ENCODE measurements at regions not wholly inside any gene's neighbourhood (a gene's known extent, or its start where the extent isn't known, plus 50 kb on each side); places are given as distances from the start of the nearest gene placed in this dataset.

- TF ChIP-seq CTCF (conservative IDR thresholded peaks at IDR 0.05; ENCODE audit: low read depth, low read length), result no peak
- no peak overlapping the region for H3K4me3 ChIP-seq (ENCODE audit: low read length)
- no peak for DNase-seq (ENCODE audit: low read depth)
Measured at GRCh38 chr4:155532373-155533085, 134.1 kb upstream of the GUCY1A1 start.

- no peak for TF ChIP-seq CTCF (conservative IDR thresholded peaks at IDR 0.05; ENCODE audit: low read depth, low read length)
- DNase-seq (ENCODE audit: low read depth), result no peak
- H3K4me3 ChIP-seq (ENCODE audit: low read length), result no peak overlapping the region
Measured at GRCh38 chr4:155530857-155531256, 135.8 kb upstream of the GUCY1A1 start.

GRCh38 chr4:155530290-155530689, 136.4 kb upstream of the GUCY1A1 start:
- no peak overlapping the region for H3K4me3 ChIP-seq (ENCODE audit: low read length)
- no peak for TF ChIP-seq CTCF (conservative IDR thresholded peaks at IDR 0.05; ENCODE audit: low read depth, low read length)
- DNase-seq (ENCODE audit: low read depth), result no peak

GRCh38 chr4:155529716-155530115, 136.9 kb upstream of the GUCY1A1 start:
- no peak for DNase-seq (ENCODE audit: low read depth)
- TF ChIP-seq CTCF (conservative IDR thresholded peaks at IDR 0.05; ENCODE audit: low read depth, low read length), result no peak
- H3K4me3 ChIP-seq (ENCODE audit: low read length), result no peak overlapping the region

- TF ChIP-seq CTCF (conservative IDR thresholded peaks at IDR 0.05; ENCODE audit: low read depth, low read length), result peak; percentile 56
- H3K4me3 ChIP-seq (ENCODE audit: low read length), result no peak overlapping the region
- no peak for DNase-seq (ENCODE audit: low read depth)
Measured at GRCh38 chr4:155529272-155529671, 137.4 kb upstream of the GUCY1A1 start.

- no peak overlapping the region for H3K4me3 ChIP-seq (ENCODE audit: low read length)
- DNase-seq (ENCODE audit: low read depth), result peak; percentile 45
- TF ChIP-seq CTCF (conservative IDR thresholded peaks at IDR 0.05; ENCODE audit: low read depth, low read length), result no peak
Measured at GRCh38 chr4:155526452-155527169, 140.0 kb upstream of the GUCY1A1 start.

Measured in retinal pigment epithelial cell (primary cell).